Testis (tissue), 2 donors: ENCODE measurements at regions not wholly inside any gene's neighbourhood (a gene's known extent, or its start where the extent isn't known, plus 50 kb on each side); places are given as distances from the start of the nearest gene placed in this dataset.

Experiments used
- DNase-seq: peaks from one replicate; pipeline ENCODE4 v3.0.0-alpha.2; 2019
- H3K27ac ChIP-seq, 2 donors: fragments of 200-600 bp; sonication (generic); one replicate each; pipeline ENCODE4 v1.5.1; 2019
- H3K27me3 ChIP-seq: fragments of 200-600 bp; sonication (generic); one replicate; pipeline ENCODE4 v1.5.1; 2019
- H3K36me3 ChIP-seq: fragments of 200-600 bp; sonication (generic); one replicate; pipeline ENCODE4 v1.5.1; 2017; ENCODE audit warnings: low read depth; ENCODE audit errors: missing control alignments
- H3K4me1 ChIP-seq: fragments of 200-600 bp; sonication (generic); one replicate; pipeline ENCODE4 v1.5.1; 2019
- H3K4me3 ChIP-seq, 2 donors: fragments of 200-600 bp; sonication (generic); one replicate each; pipeline ENCODE4 v1.5.1; 2017 to 2019
- H3K9me3 ChIP-seq: fragments of 200-600 bp; sonication (generic); one replicate; pipeline ENCODE4 v1.5.1; 2017
- POLR2A ChIP-seq: fragments of 450-650 bp; IDR thresholded peaks from one replicate; pipeline ENCODE4 v1.6.1; 2017; ENCODE audit warnings: antibody characterized with exemption, mild to moderate bottlenecking, moderate library complexity
- WGBS, 2 donors: methylation state at CpG; one replicate each; pipeline ENCODE4 v1.1.5; 2018; 5-methylcytosine and 5-hydroxymethylcytosine counted together
- intact Hi-C: fragments of 100-400 bp; cut with DNase I; formaldehyde crosslinking; loops from one replicate; pipeline ENCODE4 v1.15.1; 2023; ENCODE audit warnings: low total_unique reads
- TF ChIP-seq, protein P1 (sequence below), 3 experiments: fragments of 450-650 bp in 2 of 3; fragments of 200-600 bp in 1 of 3; sonication (generic) in 1 of 3; IDR thresholded peaks; one replicate each; pipeline ENCODE4 v1.5.1; 2016 to 2019; ENCODE audit warnings: antibody characterized with exemption in 3 of 3, mild to moderate bottlenecking in 2 of 3, moderate library complexity in 1 of 3

DNA sequence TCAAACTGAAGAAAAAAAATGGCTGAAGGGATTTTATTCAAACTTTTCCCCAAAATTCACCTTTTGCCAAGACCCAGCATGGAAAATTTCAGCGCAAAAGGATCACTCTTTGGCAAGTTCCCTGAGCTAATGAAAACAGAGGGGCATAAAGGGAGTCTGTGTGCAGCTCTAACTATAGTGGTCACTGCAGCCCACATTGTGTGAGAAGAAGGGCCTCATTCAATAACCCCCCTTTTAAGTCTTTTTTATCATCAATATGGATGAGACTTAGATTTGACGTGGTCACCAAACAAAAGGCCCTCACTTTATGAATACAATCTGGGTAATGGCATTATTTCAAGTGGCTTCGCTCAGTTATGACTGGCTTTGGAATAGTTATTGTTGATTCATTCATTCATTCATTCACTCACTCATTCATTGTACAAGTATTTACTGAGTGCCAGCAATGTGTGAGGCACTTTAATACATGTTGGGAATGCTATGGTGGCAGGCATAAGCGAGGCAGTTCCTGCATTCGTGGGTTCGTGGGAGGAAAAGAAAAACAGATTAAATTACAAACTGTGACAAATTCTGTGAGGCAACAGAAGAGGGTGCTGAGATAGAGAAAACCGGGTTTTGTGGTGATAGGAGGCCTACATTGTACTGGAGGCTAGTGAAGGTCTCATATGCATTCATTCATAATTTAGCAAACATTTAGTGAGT is 145.7 kb upstream of the KLF4 start:
- Histone ChIP-seq H3K4me3 (no peak overlapping the region), H3K36me3 (no peaks in the 10 kb centered on the region), H3K9me3 (no peaks in the 10 kb centered on the region), H3K27ac (no peak overlapping the region), H3K4me1 (peaks cover 16% of the 10 kb centered on the region), H3K27me3 (no peaks in the 10 kb centered on the region)
- intact Hi-C loops, result loop anchor here (10.0 kb wide), 1 partner anchor 140 kb away; no protein-coding TSS in a partner anchor
- DNase-seq, result no peak
- 66 to 72% methylated on average over 7 of the region's 7 CpGs for WGBS, 2 donors
- TF ChIP-seq, protein P1, sequence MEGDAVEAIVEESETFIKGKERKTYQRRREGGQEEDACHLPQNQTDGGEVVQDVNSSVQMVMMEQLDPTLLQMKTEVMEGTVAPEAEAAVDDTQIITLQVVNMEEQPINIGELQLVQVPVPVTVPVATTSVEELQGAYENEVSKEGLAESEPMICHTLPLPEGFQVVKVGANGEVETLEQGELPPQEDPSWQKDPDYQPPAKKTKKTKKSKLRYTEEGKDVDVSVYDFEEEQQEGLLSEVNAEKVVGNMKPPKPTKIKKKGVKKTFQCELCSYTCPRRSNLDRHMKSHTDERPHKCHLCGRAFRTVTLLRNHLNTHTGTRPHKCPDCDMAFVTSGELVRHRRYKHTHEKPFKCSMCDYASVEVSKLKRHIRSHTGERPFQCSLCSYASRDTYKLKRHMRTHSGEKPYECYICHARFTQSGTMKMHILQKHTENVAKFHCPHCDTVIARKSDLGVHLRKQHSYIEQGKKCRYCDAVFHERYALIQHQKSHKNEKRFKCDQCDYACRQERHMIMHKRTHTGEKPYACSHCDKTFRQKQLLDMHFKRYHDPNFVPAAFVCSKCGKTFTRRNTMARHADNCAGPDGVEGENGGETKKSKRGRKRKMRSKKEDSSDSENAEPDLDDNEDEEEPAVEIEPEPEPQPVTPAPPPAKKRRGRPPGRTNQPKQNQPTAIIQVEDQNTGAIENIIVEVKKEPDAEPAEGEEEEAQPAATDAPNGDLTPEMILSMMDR (IDR thresholded peaks at IDR 0.05), result no peak
- TF ChIP-seq POLR2A, result no peak

DNA sequence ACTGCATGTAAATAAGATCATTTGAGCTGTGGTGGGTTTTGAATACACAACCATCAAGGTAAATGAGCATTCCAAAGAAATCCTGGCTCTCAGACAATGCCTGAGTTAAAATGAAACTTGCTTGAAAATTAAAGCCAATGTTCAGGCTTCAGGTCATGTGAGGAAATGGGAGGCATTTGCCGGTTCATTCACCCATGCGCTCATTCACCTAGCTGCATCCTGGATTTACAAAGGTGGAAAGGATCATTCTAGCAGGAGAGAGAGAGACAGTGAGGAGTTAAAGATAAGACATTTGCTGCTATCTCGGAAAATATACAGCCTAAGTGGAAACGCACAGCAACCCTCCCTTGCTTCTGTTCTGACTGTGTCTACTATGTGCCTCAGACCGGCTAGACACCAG is 143.8 kb upstream of the KLF4 start:
- Histone ChIP-seq H3K4me1 (peaks cover 16% of the 10 kb centered on the region), H3K9me3 (no peaks in the 10 kb centered on the region), H3K36me3 (no peaks in the 10 kb centered on the region), H3K4me3 (no peak overlapping the region), H3K27ac (no peak overlapping the region), H3K27me3 (no peaks in the 10 kb centered on the region)
- no peak for DNase-seq
- TF ChIP-seq, protein P1 (IDR thresholded peaks at IDR 0.05), result no peak
- no peak for TF ChIP-seq POLR2A
- intact Hi-C loops, result loop anchor here (10.0 kb wide), 1 partner anchor 139 kb away; no protein-coding TSS in a partner anchor
- 46 to 48% methylated on average over 5 of the region's 5 CpGs for WGBS, 2 donors

DNA sequence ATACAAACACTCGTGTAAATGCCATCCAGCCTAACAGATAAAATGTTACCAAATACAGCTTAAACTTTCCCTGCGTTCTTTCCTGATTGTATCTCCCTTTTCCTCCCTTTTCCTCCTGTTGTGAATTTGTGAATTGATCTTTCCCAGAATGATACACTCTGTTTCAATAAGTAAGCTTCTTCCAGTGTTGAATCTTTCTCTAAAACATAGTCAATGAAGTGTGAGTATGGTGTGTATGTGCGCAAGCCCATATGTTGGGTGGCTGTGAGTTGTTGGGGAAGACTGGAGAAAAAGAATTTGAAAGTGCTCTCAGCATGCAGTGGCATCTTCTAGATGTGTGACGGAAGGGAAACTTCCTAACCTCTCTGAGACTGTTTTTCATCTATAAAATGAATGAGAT is 143.1 kb upstream of the KLF4 start:
- Histone ChIP-seq H3K36me3 (no peaks in the 10 kb centered on the region), H3K27me3 (no peaks in the 10 kb centered on the region), H3K27ac (no peak overlapping the region), H3K4me3 (no peak overlapping the region), H3K4me1 (peaks cover 16% of the 10 kb centered on the region), H3K9me3 (no peaks in the 10 kb centered on the region)
- no peak for TF ChIP-seq POLR2A
- TF ChIP-seq, protein P1 (IDR thresholded peaks at IDR 0.05), result no peak
- 66 to 68% methylated on average over 4 of the region's 4 CpGs for WGBS, 2 donors
- DNase-seq, result no peak
- intact Hi-C loops, result loop anchor here (10.0 kb wide), 1 partner anchor 138 kb away; no protein-coding TSS in a partner anchor

DNA sequence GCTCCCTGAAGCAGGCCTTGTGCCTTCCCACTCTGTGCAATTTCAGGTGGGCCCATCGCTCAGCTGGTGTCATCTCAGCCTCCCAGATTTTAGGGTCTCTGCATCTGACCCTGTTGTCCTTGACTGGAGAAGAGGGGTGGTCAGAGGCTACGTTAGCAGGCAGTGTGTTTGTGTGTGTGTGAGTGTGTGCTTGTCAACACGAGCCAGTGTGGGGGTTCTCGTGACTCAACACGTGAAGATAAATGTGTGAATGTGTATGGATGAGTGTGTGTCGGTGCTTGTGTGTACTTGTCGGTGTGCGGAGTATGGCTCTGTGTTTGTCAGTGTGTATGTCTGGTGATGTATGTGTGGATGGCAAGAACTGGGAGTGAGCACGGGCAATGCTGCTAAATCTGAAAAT is 142.6 kb upstream of the KLF4 start:
- 81 to 91% methylated on average over 9 of the region's 9 CpGs for WGBS, 2 donors
- H3K9me3 ChIP-seq, result no peaks in the 10 kb centered on the region
- H3K27ac ChIP-seq, result no peak overlapping the region
- intact Hi-C loops, result loop anchor here (10.0 kb wide), 1 partner anchor 137 kb away; no protein-coding TSS in a partner anchor
- H3K27me3 ChIP-seq, result no peaks in the 10 kb centered on the region
- TF ChIP-seq, protein P1 (IDR thresholded peaks at IDR 0.05), result no peak
- TF ChIP-seq POLR2A, result no peak
- no peaks in the 10 kb centered on the region for H3K36me3 ChIP-seq
- peaks cover 13% of the 10 kb centered on the region for H3K4me1 ChIP-seq
- no peak overlapping the region for H3K4me3 ChIP-seq
- no peak for DNase-seq

DNA sequence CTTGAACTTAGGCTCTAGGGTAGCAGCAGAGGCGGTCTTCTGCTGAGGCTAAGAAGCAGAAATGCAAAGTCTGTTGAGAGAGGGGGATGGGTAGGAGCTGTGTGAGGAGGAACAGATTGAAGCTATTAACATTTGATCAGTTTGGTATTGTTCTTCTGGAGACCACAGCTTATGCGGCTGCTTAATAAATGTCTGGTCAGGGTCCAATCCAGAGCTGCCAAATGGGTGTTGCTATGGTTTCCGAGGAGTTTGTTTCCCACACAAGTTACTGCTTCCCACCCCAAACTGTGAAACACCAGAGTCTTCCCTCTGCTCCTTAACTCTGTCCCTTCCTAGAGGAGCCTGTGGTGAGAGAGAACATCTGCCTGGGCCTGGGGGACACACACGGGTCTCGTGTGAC is 142.2 kb upstream of the KLF4 start:
- no peak overlapping the region for H3K27ac ChIP-seq
- WGBS, 2 donors, result 53 to 71% methylated on average over 3 to 5 of the region's 5 CpGs
- no peaks in the 10 kb centered on the region for H3K36me3 ChIP-seq
- H3K9me3 ChIP-seq, result no peaks in the 10 kb centered on the region
- no peak overlapping the region for H3K4me3 ChIP-seq
- no peak for TF ChIP-seq POLR2A
- TF ChIP-seq, protein P1 (IDR thresholded peaks at IDR 0.05), result no peak
- peaks cover 8% of the 10 kb centered on the region for H3K4me1 ChIP-seq
- no peak for DNase-seq
- intact Hi-C loops, result loop anchor here (10.0 kb wide), 1 partner anchor 137 kb away; no protein-coding TSS in a partner anchor
- H3K27me3 ChIP-seq, result no peaks in the 10 kb centered on the region
